Upper lobe of left lung (tissue), 6 donors: ENCODE measurements at regions not wholly inside any gene's neighbourhood (a gene's known extent, or its start where the extent isn't known, plus 50 kb on each side); places are given as distances from the start of the nearest gene placed in this dataset.
"Not testable (repeated sequence)": the region's sequence is repeated elsewhere in the genome, so short reads cannot be mapped to it uniquely, and the experiment has no call there.

ENCODE experiments used
- ATAC-seq, 2 donors: fragments of 200-7000 bp; cut with Tn5 transposase; one replicate each; pipeline ENCODE4 v1.9.1; 2022; ENCODE audit warnings: mild to moderate bottlenecking in 2 of 2, moderate library complexity in 2 of 2; ENCODE audit not compliant: low FRiP score in 2 of 2
- DNase-seq, 2 donors: peaks; one replicate each; pipeline ENCODE4 v3.0.0-alpha.2; 2019 to 2020
- H3K27ac ChIP-seq, 4 donors: fragments of 200-600 bp; sonication (generic); one replicate each; pipeline ENCODE4 v1.5.1; 2016 to 2019
- H3K27me3 ChIP-seq, 4 donors: fragments of 200-600 bp; sonication (generic); one replicate each; pipeline ENCODE4 v1.5.1; 2017 to 2019
- H3K36me3 ChIP-seq, 4 donors: fragments of 200-600 bp; sonication (generic); one replicate each; pipeline ENCODE4 v1.5.1; 2016 to 2019
- H3K4me1 ChIP-seq, 4 donors: fragments of 200-600 bp; sonication (generic); one replicate each; pipeline ENCODE4 v1.5.1; 2018 to 2019
- H3K4me3 ChIP-seq, 4 donors: fragments of 200-600 bp; sonication (generic); one replicate each; pipeline ENCODE4 v1.5.1; 2017 to 2019; ENCODE audit warnings: mild to moderate bottlenecking in 2 of 4, moderate library complexity in 1 of 4
- H3K9me3 ChIP-seq, 4 donors: fragments of 200-600 bp; sonication (generic); one replicate each; pipeline ENCODE4 v1.5.1; 2018 to 2019
- EP300 ChIP-seq, 4 donors: sonication (generic); formaldehyde crosslinking; IDR thresholded peaks; one replicate each; pipeline ENCODE4 v1.5.1; 2017; ENCODE audit warnings: antibody characterized with exemption in 4 of 4, control low read depth in 2 of 4
- POLR2A ChIP-seq, 4 donors: fragments of 450-650 bp; IDR thresholded peaks; one replicate each; pipeline ENCODE4 v1.5.1; 2016 to 2017; ENCODE audit warnings: antibody characterized with exemption in 4 of 4, mild to moderate bottlenecking in 2 of 4
- POLR2AphosphoS5 ChIP-seq, 2 donors: sonication (generic); formaldehyde crosslinking; IDR thresholded peaks; one replicate each; pipeline ENCODE4 v1.5.1; 2017; ENCODE audit warnings: antibody characterized with exemption in 2 of 2
- WGBS, 2 donors: methylation state at CpG; one replicate each; pipeline ENCODE4 v1.1.5; 2017 to 2018; 5-methylcytosine and 5-hydroxymethylcytosine counted together
- TF ChIP-seq, protein P1 (sequence below), 6 experiments: fragments of 450-650 bp in 4 of 6; fragments of 200-600 bp in 2 of 6; sonication (generic) in 2 of 6; IDR thresholded peaks; one replicate each; pipeline ENCODE4 v1.5.1; 2016 to 2019; ENCODE audit warnings: antibody characterized with exemption in 6 of 6
- donor health status: DM: no; HTN: no; CAD: no; lungs with moderate emphysema.
- donor health status: DM: no; HTN: yes; CAD: no; lungs with severe emphysema.

DNA sequence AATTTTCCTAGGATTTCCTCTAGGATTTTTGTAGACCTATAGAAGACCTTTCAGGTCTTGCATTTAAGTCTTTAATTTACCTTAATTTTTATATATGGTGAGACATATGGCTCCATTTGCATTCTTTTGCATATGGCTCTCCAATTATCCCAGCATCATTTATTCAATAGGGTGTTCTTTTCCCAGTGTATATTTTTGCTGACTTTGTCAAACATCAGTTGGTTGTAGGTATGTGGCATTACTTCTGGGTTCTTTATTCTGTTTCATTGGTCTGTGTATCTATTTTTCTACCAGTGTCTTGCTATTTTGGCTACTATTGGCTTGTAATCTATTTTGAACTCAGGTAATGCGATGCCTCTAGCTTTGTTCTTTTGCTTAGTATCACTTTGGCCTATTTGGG, 239.8 kb upstream of the CNTNAP5 start:
- H3K27ac ChIP-seq: no peak overlapping the region
- TF ChIP-seq POLR2AphosphoS5 (IDR thresholded peaks at IDR 0.05) (no peak), EP300 (IDR thresholded peaks at IDR 0.05) (no peak), POLR2A (IDR thresholded peaks at IDR 0.05) (no peak)
- TF ChIP-seq, protein P1, sequence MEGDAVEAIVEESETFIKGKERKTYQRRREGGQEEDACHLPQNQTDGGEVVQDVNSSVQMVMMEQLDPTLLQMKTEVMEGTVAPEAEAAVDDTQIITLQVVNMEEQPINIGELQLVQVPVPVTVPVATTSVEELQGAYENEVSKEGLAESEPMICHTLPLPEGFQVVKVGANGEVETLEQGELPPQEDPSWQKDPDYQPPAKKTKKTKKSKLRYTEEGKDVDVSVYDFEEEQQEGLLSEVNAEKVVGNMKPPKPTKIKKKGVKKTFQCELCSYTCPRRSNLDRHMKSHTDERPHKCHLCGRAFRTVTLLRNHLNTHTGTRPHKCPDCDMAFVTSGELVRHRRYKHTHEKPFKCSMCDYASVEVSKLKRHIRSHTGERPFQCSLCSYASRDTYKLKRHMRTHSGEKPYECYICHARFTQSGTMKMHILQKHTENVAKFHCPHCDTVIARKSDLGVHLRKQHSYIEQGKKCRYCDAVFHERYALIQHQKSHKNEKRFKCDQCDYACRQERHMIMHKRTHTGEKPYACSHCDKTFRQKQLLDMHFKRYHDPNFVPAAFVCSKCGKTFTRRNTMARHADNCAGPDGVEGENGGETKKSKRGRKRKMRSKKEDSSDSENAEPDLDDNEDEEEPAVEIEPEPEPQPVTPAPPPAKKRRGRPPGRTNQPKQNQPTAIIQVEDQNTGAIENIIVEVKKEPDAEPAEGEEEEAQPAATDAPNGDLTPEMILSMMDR (IDR thresholded peaks at IDR 0.05): no peak
- no peak overlapping the region for H3K4me3 ChIP-seq
- H3K27me3 ChIP-seq: no peaks in the 10 kb centered on the region
- ATAC-seq (no peak), DNase-seq (no peak)
- H3K36me3 ChIP-seq: no peaks in the 10 kb centered on the region
- no peaks in the 10 kb centered on the region for H3K9me3 ChIP-seq
- 34 to 41% methylated on average over 1 of the region's 1 CpG for WGBS, 2 donors
- no peaks in the 10 kb centered on the region for H3K4me1 ChIP-seq

DNA sequence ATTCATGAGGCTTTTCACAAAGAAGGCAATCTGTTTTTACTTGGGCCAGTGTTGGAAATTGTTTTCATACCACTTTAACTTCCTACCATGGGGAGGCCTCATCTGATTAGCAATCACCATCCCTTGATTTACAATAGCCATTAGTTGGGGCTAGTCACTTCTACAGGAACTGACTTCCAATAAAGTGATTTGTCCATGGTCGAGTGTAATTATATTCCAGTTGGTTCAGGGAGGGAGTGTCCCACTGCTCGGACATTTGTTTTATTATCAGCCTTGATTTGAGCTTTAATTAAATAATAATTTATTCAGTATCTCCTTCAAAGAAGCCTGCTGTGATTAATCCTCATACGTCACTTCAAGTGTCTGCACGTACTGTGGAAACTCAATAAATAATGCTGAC, 233.9 kb upstream of the CNTNAP5 start:
- no peaks in the 10 kb centered on the region for H3K9me3 ChIP-seq
- no peaks in the 10 kb centered on the region for H3K27me3 ChIP-seq
- no peak for DNase-seq
- no peaks in the 10 kb centered on the region for H3K36me3 ChIP-seq
- WGBS, 2 donors: 71 to 77% methylated on average over 4 of the region's 4 CpGs
- no peak for ATAC-seq
- no peak overlapping the region for H3K27ac ChIP-seq
- H3K4me3 ChIP-seq: no peak overlapping the region
- H3K4me1 ChIP-seq: no peaks in the 10 kb centered on the region
- TF ChIP-seq POLR2A (IDR thresholded peaks at IDR 0.05) (no peak), POLR2AphosphoS5 (IDR thresholded peaks at IDR 0.05) (no peak), EP300 (IDR thresholded peaks at IDR 0.05) (no peak)
- TF ChIP-seq, protein P1 (IDR thresholded peaks at IDR 0.05): no peak

DNA sequence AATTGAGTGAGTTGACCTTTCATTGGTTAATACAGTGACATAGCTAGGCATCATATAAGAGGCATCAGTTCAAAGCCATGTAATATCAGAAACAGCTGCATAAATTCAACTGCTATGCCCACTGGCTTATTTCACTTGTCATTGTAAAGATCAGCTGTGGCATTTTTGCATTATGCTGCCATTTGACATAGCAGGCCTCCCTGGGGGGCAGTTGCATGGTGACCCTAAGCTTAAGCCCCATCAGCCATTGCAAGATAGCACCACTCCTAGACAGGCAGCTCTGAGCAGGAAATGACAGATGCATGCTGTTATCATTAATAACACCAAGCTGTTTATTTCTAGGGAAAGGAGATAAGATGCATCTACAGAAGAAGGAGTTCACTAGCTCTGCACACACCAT, 233.4 kb upstream of the CNTNAP5 start:
- TF ChIP-seq, protein P1 (IDR thresholded peaks at IDR 0.05): no peak
- TF ChIP-seq POLR2A (IDR thresholded peaks at IDR 0.05) (no peak), POLR2AphosphoS5 (IDR thresholded peaks at IDR 0.05) (no peak), EP300 (IDR thresholded peaks at IDR 0.05) (no peak)
- no peak for DNase-seq
- no peak for ATAC-seq

DNA sequence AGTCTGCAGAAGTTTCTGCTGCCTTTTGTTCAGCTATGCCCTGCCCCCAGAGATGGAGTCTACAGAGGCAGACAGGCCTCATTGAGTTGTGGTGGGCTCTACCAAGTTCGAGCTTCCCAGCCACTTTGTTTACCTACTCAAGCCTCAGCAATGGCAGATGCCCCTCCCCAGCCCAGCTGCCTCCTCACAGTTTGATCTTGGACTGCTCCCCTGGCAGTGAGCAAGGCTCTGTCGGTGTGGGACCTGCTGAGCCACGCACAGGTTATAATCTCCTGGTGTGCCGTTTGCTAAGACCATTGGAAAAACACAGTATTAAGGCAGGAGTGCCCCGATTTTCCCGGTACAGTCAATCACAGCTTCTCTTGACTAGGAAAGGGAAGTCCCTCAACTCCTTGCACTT, 221.0 kb upstream of the CNTNAP5 start:
- ATAC-seq, H3K27me3 ChIP-seq: not testable (repeated sequence)

More for the DNA sequence above, 233.4 kb upstream of the CNTNAP5 start:
- H3K4me1 ChIP-seq: no peaks in the 10 kb centered on the region
- H3K4me3 ChIP-seq: no peak overlapping the region
- H3K36me3 ChIP-seq: no peaks in the 10 kb centered on the region
- no peak overlapping the region for H3K27ac ChIP-seq
- H3K27me3 ChIP-seq: no peaks in the 10 kb centered on the region
- no peaks in the 10 kb centered on the region for H3K9me3 ChIP-seq

DNA sequence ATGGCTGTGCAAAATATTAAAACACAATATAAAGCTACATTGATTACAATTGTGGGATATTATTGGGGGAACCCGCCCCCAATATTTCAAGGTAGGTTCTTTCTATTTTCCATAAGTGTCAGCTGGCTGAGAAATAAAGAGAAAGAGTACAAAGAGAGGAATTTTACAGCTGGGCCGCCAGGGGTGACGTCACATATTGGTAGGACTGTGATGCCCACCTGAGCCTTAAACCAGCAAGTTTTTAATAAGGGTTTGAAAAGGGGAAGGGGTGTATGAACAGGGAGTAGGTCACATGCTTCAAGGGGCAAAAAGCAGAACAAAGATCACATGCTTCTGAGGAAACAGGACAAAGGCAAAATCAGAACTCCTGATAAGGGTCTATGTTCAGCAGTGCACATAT, 219.3 kb upstream of the CNTNAP5 start:
- 72 to 79% methylated on average over 3 of the region's 3 CpGs for WGBS, 2 donors
- not testable (repeated sequence) for DNase-seq, H3K27me3 ChIP-seq, H3K27ac ChIP-seq, H3K36me3 ChIP-seq, ATAC-seq, H3K4me1 ChIP-seq, H3K4me3 ChIP-seq
- H3K9me3 ChIP-seq: peaks cover 0 to 14% (median 3%) of the 10 kb centered on the region in 4 donors

More for the DNA sequence above, 221.0 kb upstream of the CNTNAP5 start:
- DNase-seq, H3K4me1 ChIP-seq, H3K36me3 ChIP-seq, H3K4me3 ChIP-seq, H3K27ac ChIP-seq: not testable (repeated sequence)
- H3K9me3 ChIP-seq: peaks cover 0 to 14% (median 3%) of the 10 kb centered on the region in 4 donors
- WGBS, 2 donors: 86 to 90% methylated on average over 6 of the region's 6 CpGs

DNA sequence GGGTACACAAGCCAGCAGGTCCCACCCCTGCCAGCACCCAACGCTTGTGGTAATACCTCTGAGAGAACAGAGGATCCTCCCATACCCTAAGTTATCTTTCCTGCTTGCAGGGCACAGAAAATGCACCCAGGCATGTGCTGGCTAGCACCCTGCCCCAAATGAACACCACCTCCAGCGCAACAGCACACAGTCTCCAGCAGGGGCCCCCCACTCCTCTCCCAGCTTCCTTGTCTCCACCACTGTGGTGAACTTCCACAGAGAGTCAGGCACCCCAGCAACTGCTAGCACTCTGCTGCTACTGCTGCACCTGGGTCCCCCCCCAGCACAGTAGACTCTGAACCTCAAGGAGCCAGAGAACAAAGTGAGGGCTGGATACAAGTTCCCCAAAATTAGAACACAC, 216.8 kb upstream of the CNTNAP5 start:
- Histone ChIP-seq H3K36me3 (no peaks in the 10 kb centered on the region), H3K4me3 (no peak overlapping the region), H3K9me3 (peaks cover 0 to 14% (median 3%) of the 10 kb centered on the region in 4 donors), H3K4me1 (no peaks in the 10 kb centered on the region), H3K27ac (no peak overlapping the region), H3K27me3 (no peaks in the 10 kb centered on the region)
- no peak for DNase-seq
- WGBS, 2 donors: 95 to 100% methylated on average over 2 of the region's 2 CpGs
- TF ChIP-seq POLR2A (IDR thresholded peaks at IDR 0.05) (no peak), POLR2AphosphoS5 (IDR thresholded peaks at IDR 0.05) (no peak), EP300 (IDR thresholded peaks at IDR 0.05) (no peak)
- TF ChIP-seq, protein P1 (IDR thresholded peaks at IDR 0.05): no peak
- ATAC-seq: no peak
